HG03064 (cell line): ENCODE measurements at regions not wholly inside any gene's neighbourhood (a gene's known extent, or its start where the extent isn't known, plus 50 kb on each side); places are given as distances from the start of the nearest gene placed in this dataset.
"Not testable (repeated sequence)": the region's sequence is repeated elsewhere in the genome, so short reads cannot be mapped to it uniquely, and the experiment has no call there.

Experiments
- ATAC-seq: cut with Tn5 transposase; IDR thresholded peaks from one replicate; pipeline ENCODE4 v1.9.1; 2021; ENCODE audit warnings: low read depth; ENCODE audit not compliant: unreplicated experiment

- ATAC-seq = no peak
Observed at GRCh38 chr12:124478985-124479645, 88.3 kb downstream of the NCOR2 start.

- no peak for ATAC-seq
Observed at GRCh38 chr12:124478416-124478815, 89.0 kb downstream of the NCOR2 start.

- no peak for ATAC-seq
Observed at GRCh38 chr12:124477107-124477915, 90.1 kb downstream of the NCOR2 start.

- no peak for ATAC-seq
Observed at GRCh38 chr12:124476011-124476400, 91.4 kb downstream of the NCOR2 start.

GRCh38 chr12:124475295-124476010, 92.0 kb downstream of the NCOR2 start:
- ATAC-seq = no peak

- no peak for ATAC-seq
Observed at GRCh38 chr12:124474709-124475108, 92.7 kb downstream of the NCOR2 start.

- ATAC-seq = no peak
Observed at GRCh38 chr12:124472690-124473279, 94.6 kb downstream of the NCOR2 start.

- ATAC-seq = no peak
Observed at GRCh38 chr12:124471828-124472227, 95.6 kb downstream of the NCOR2 start.

- ATAC-seq = no peak
Observed at GRCh38 chr12:124470806-124471205, 96.6 kb downstream of the NCOR2 start.

- no peak for ATAC-seq
Observed at GRCh38 chr12:124470139-124470538, 97.3 kb downstream of the NCOR2 start.

GRCh38 chr12:124469193-124469888, 98.1 kb downstream of the NCOR2 start:
- ATAC-seq = no peak

GRCh38 chr12:124467549-124467948, 99.9 kb downstream of the NCOR2 start:
- ATAC-seq = not testable (repeated sequence)

- peak; percentile 96 for ATAC-seq
Observed at GRCh38 chr12:124466216-124467128, 100.9 kb downstream of the NCOR2 start.

GRCh38 chr12:124465473-124465872, 101.9 kb downstream of the NCOR2 start:
- no peak for ATAC-seq

- no peak for ATAC-seq
Observed at GRCh38 chr12:124464830-124465229, 102.6 kb downstream of the NCOR2 start.

GRCh38 chr12:124464062-124464461, 103.3 kb downstream of the NCOR2 start:
- ATAC-seq = no peak

- no peak for ATAC-seq
Observed at GRCh38 chr12:124463341-124463921, 104.0 kb downstream of the NCOR2 start.

GRCh38 chr12:124462750-124463149, 104.7 kb downstream of the NCOR2 start:
- ATAC-seq = no peak
